Caki2 (cell line): ENCODE measurements at regions not wholly inside any gene's neighbourhood (a gene's known extent, or its start where the extent isn't known, plus 50 kb on each side); places are given as distances from the start of the nearest gene placed in this dataset.
"Not testable (repeated sequence)": the region's sequence is repeated elsewhere in the genome, so short reads cannot be mapped to it uniquely, and the experiment has no call there.

Source experiments
- DNase-seq: peaks from one replicate; pipeline ENCODE4 v3.0.0-alpha.2; 2015; ENCODE audit warnings: low read depth
- in situ Hi-C: cut with HindIII; loops from 2 replicates; pipeline ENCODE4 v1.10.0; 2016; ENCODE audit warnings: low sequenced_read_pairs, low pct_unique_long_range_greater_than_20kb, mixed read lengths

DNA sequence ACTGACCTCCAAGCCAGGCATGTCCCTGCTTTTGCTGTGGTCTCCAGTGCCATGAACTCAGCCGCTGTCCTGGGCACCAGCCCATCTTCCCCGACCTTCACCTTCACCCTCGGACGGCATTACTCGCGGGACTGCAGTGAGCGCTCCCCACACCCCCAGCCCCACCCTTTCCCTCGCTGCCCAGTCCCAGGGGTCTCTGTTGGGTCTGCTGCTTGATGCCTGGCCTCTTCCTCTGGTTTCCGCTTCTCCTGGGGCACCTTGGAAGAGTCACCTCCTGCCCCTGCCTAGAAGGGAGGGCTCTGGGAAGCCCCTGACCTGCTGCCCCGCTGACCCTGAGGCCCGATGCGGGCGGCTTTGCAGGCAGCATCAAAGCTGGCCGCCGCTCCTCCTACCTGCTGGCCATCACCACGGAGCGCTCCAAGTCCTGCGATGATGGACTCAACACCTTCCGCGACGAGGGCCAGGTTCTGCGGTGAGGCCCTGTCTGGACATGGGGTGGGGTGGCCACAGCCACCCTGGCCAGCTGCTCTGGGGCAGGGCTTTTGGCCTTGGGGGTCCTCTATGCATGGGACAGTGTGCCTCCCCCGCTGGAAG lies 102.3 kb downstream of the ZNF267 start:
- in situ Hi-C loops, DNase-seq: not testable (repeated sequence)

- DNase-seq, in situ Hi-C loops: not testable (repeated sequence)
These were observed 104.9 kb downstream of the ZNF267 start for GRCh38 chr16:31978463-31978862.

GRCh38 chr16:31981739-31982138 lies 108.1 kb downstream of the ZNF267 start:
- DNase-seq, in situ Hi-C loops: not testable (repeated sequence)

DNA sequence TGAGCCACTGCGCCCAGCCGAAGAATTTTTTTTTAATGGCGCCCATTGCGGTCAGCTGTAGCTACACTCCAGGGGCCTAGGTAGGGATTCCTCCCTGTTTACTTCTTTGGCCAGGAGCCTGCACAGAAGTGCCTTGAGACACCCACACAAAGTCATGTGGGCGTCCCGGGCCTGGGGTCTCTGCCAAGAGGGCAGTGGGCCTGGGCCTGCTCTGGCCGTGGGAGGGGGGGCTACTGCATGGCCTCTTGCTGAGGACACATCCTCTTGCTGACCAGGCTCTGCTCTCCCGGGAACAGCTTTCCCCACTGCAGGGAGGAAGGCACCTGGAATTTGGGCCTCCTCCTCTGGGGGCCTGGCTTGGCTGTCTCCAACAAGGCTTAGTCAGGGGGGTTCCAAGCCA lies 109.4 kb downstream of the ZNF267 start:
- in situ Hi-C loops, DNase-seq: not testable (repeated sequence)

- in situ Hi-C loops, DNase-seq: not testable (repeated sequence)
These were observed 110.1 kb downstream of the ZNF267 start for GRCh38 chr16:31983666-31984065.

DNA sequence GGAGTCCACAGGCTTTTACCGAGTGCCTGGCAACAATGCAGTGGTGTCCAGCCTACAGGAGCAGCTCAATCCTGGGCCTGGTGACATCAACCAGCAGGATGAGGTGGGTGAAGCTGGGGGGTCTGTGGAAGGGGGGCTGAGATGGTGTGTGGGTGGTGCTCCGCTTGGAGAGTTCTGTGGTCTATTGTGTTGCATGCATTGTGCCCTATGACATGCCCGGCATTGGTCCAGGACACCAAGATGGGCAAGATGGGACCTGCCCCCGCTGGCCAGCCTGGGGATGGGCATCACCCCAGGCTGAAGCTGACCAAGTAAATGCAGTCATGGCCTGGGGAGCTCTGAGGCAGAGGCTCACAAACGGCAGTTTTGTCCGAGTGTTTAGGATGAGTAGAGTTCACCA lies 113.3 kb downstream of the ZNF267 start:
- DNase-seq, in situ Hi-C loops: not testable (repeated sequence)

GRCh38 chr16:31988595-31989581 lies 115.3 kb downstream of the ZNF267 start:
- DNase-seq, in situ Hi-C loops: not testable (repeated sequence)

- DNase-seq, in situ Hi-C loops: not testable (repeated sequence)
These were observed 116.7 kb downstream of the ZNF267 start for GRCh38 chr16:31990261-31990660.

DNA sequence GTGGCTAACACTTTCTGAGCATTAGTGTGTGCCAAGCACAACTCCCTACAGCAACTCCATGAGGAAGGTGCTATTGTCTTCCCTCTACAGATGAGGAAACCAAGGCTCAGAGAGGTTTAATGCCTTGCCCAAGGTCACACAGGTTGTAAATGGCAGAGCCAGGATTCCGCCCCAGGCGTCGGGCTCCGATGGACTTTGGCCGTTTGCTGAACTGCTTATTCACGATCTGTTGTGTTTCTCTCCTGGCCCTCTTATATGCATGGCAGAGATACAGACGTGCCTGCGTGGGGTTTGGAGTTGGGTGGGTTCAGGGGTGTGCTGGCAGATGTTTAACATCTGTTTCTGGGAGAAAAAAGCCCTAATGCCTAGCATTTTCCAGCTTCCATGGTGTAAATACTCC lies 117.4 kb downstream of the ZNF267 start:
- in situ Hi-C loops, DNase-seq: not testable (repeated sequence)

DNA sequence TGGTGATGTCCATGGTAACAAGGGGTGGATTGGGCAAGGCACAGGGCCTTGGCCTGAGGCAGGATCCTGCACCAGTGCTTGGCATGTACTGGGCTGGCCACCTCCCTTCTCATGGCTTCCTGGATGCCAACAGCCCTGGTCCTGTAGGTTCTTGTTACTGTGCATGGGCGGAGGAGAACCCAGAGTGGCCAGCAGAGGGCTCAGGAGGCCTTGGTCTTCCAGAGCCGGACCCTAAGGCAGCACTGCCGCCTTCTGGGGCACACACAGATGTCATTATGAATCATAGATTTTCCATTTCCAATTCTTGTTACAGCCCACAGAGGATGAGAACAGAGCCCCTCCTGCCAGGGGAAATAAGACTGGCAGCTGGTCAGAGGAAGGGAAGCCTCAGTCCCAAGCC lies 122.7 kb downstream of the ZNF267 start:
- DNase-seq, in situ Hi-C loops: not testable (repeated sequence)

DNA sequence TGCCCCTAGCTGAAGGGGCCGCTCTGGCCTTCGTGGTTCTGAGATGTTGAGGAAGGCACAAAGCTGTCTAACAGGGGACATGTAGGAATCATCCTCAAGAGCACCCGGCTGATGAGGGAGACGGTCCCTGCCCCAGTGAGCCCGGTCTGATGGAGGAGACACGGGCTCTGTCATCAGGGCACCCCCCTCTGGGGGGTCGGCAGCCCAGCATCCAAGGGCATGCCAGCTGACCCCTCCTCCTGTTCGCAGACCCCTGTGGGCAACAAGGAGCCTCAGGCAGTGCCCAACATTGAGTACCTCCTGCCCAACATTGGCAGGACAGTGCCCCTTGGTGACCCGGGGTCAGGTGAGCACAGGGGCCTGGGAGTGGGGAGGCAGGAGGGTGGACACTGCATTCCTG lies 128.9 kb downstream of the ZNF267 start:
- in situ Hi-C loops, DNase-seq: not testable (repeated sequence)

- in situ Hi-C loops, result not testable (repeated sequence)
These were observed 130.2 kb downstream of the ZNF267 start for GRCh38 chr16:32003819-32004218.

GRCh38 chr16:32038783-32039496 lies 165.3 kb downstream of the ZNF267 start:
- DNase-seq, in situ Hi-C loops: not testable (repeated sequence)

More at GRCh38 chr16:32003819-32004218, 130.2 kb downstream of the ZNF267 start:
- DNase-seq, result not testable (repeated sequence)

- in situ Hi-C loops, DNase-seq: not testable (repeated sequence)
These were observed 166.3 kb downstream of the ZNF267 start for GRCh38 chr16:32039919-32040318.

DNA sequence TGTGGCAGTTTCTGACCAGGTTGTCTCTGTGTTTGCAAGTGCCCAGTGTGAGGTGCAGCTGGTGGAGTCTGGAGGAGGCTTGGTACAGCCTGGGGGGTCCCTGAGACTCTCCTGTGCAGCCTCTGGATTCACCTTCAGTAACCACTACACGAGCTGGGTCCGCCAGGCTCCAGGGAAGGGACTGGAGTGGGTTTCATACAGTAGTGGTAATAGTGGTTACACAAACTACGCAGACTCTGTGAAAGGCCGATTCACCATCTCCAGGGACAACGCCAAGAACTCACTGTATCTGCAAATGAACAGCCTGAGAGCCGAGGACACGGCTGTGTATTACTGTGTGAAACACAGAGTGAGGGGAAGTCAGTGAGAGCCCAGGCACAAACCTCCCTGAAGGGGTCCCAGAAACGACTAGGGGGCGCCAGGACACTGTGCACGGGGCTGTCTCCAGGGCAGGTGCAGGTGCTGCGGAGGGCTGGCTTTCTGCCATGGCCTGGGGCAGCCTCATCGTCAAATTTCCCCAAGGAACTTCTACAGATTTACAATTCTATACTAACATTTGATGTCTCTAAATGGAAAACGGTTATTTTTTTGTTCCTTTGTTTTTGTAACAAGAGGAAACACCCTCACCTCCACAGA lies 187.0 kb upstream of the TP53TG3D start:
- DNase-seq, in situ Hi-C loops: not testable (repeated sequence)

DNA sequence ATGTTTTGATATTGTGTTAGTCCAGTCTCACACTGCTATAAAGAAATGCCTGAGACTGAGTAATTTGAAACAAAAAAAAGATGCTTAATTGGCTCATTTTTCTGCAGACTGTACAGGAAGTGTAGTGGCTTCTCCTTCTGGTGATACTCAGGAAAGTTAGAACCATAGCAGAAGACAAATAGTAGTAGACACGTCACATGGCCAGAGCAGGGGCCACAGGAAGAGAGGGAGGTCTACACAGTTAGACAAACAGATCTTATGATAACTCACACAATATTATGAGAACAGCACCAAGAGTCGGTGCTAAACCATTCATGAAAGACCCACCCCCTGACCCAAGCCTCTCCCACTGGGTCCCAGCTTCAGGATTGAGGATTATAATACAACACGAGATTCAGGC lies 181.5 kb upstream of the TP53TG3D start:
- in situ Hi-C loops, DNase-seq: not testable (repeated sequence)

DNA sequence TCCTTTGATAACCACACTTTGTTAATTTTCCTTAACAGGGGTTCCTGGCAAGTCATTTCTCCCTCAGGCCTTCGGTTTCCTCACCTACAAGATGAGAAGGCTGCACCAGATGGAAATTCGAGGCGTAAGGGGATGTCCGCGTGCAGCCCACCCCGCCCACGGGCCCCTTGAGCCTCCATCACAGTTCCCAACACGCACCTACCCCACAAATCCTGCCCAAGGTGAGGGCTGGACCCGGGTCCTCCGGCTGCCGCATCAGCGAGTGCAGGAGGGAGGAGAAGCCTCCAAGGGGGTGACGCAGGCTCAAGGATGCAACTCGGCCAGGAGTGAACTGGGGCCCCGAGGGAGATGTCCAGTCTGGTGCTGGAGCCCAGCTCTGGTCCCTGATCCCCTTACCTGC lies 169.2 kb upstream of the TP53TG3D start:
- in situ Hi-C loops, result not testable (repeated sequence)

More for the DNA sequence above, 169.2 kb upstream of the TP53TG3D start:
- DNase-seq, result not testable (repeated sequence)
